Activated naive CD8-positive, alpha-beta T cell (primary cell): ENCODE measurements at regions not wholly inside any gene's neighbourhood (a gene's known extent, or its start where the extent isn't known, plus 50 kb on each side); places are given as distances from the start of the nearest gene placed in this dataset.

ENCODE experiments used
- H3K27ac Mint-ChIP-seq: one replicate; pipeline ENCODE4 v1.8.0; 2021; ENCODE audit warnings: mixed read lengths
- H3K27me3 Mint-ChIP-seq: one replicate; pipeline ENCODE4 v1.8.0; 2021; ENCODE audit warnings: mixed read lengths
- H3K36me3 Mint-ChIP-seq: one replicate; pipeline ENCODE4 v1.8.0; 2021; ENCODE audit warnings: mixed read lengths
- H3K4me1 Mint-ChIP-seq: one replicate; pipeline ENCODE4 v1.8.0; 2021; ENCODE audit warnings: low read depth, mixed read lengths
- H3K4me3 Mint-ChIP-seq: one replicate; pipeline ENCODE4 v1.8.0; 2021; ENCODE audit warnings: mild to moderate bottlenecking, mixed read lengths
- H3K9me3 Mint-ChIP-seq: one replicate; pipeline ENCODE4 v1.8.0; 2021; ENCODE audit warnings: low read depth, mixed read lengths

DNA sequence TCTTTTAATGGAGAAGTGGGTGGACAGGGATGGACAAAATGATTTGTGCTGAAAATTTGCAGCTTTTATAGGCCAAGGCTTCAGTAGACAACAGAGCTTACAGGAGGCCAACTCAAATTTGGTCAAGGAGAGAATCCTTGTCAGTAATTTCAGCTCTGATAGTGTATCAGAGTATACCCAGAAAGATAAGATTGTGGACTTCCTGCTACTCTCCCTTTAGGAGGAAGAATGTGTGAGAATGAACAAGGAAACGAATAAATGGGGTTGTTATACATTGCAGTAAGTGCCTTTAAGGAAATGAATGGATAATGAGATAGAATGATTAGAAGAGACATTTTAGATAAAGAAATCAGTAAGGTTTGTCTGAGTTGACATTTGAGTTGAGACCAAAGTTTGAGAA lies 519.9 kb downstream of the UTRN start:
- H3K4me3 Mint-ChIP-seq: no peak overlapping the region
- H3K36me3 Mint-ChIP-seq: peaks cover 22% of the 10 kb centered on the region
- H3K27ac Mint-ChIP-seq: no peak overlapping the region
- no peaks in the 10 kb centered on the region for H3K4me1 Mint-ChIP-seq
- H3K27me3 Mint-ChIP-seq: no peaks in the 10 kb centered on the region
- no peaks in the 10 kb centered on the region for H3K9me3 Mint-ChIP-seq

GRCh38 chr6:144806222-144806621 lies 521.1 kb downstream of the UTRN start:
- Mint-ChIP-seq H3K36me3 (peaks cover 22% of the 10 kb centered on the region), H3K27me3 (no peaks in the 10 kb centered on the region), H3K9me3 (no peaks in the 10 kb centered on the region), H3K4me3 (no peak overlapping the region), H3K27ac (no peak overlapping the region), H3K4me1 (no peaks in the 10 kb centered on the region)

- no peak overlapping the region for H3K27ac Mint-ChIP-seq
- H3K27me3 Mint-ChIP-seq: no peaks in the 10 kb centered on the region
- H3K4me1 Mint-ChIP-seq: no peaks in the 10 kb centered on the region
- H3K4me3 Mint-ChIP-seq: no peak overlapping the region
- peaks cover 26% of the 10 kb centered on the region for H3K36me3 Mint-ChIP-seq
- H3K9me3 Mint-ChIP-seq: no peaks in the 10 kb centered on the region
Observed at GRCh38 chr6:144809120-144809519, 524.0 kb downstream of the UTRN start.

GRCh38 chr6:144809969-144810368 lies 524.8 kb downstream of the UTRN start:
- Mint-ChIP-seq H3K36me3 (peaks cover 26% of the 10 kb centered on the region), H3K4me1 (no peaks in the 10 kb centered on the region), H3K9me3 (no peaks in the 10 kb centered on the region), H3K4me3 (no peak overlapping the region), H3K27me3 (no peaks in the 10 kb centered on the region), H3K27ac (no peak overlapping the region)

DNA sequence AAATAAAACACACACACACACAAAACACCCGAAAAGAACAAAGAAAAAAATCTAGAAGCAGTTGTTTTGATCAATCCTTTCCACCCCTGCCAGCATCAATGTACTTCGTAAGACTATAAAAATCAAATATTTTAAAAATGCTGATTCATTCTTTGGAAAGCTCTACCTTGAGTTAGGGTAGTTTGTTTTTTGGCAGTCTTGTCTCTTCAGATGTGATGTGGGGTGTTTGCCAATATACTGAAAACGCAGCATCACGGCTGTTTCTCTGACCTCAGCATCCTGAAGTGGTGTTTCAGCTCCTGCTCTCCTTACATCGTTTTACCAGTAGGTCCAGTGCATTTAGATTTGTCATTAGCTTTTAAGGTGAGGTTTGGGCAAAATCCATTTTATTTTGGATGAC lies 526.0 kb downstream of the UTRN start:
- H3K27me3 Mint-ChIP-seq: no peaks in the 10 kb centered on the region
- H3K36me3 Mint-ChIP-seq: peaks cover 23% of the 10 kb centered on the region
- no peaks in the 10 kb centered on the region for H3K4me1 Mint-ChIP-seq
- H3K27ac Mint-ChIP-seq: no peak overlapping the region
- H3K4me3 Mint-ChIP-seq: no peak overlapping the region
- no peaks in the 10 kb centered on the region for H3K9me3 Mint-ChIP-seq

- H3K36me3 Mint-ChIP-seq: peaks cover 14% of the 10 kb centered on the region
- H3K9me3 Mint-ChIP-seq: no peaks in the 10 kb centered on the region
- H3K4me1 Mint-ChIP-seq: peaks cover 4% of the 10 kb centered on the region
- no peak overlapping the region for H3K27ac Mint-ChIP-seq
- H3K27me3 Mint-ChIP-seq: no peaks in the 10 kb centered on the region
- H3K4me3 Mint-ChIP-seq: no peak overlapping the region
Observed at GRCh38 chr6:144816936-144817335, 531.8 kb downstream of the UTRN start.

DNA sequence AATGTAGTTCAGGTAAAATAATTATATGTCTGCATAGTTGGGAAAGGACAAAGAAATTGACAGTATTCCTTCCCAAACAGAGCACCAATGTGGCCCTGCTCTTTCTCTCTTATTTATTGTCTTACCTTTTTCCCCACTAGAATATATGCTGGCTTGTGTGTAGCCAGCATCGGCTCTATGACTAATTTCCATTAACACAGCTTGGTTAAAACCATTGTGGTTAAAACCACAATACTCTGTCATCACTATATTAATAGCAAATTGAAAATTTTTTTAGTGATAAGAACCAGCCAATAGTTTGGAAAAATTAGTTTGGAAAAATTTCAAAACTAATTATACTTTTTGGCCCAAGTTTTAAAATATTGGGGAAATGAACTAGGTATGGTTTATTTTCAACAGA lies 535.1 kb downstream of the UTRN start:
- H3K36me3 Mint-ChIP-seq: peaks cover 8% of the 10 kb centered on the region
- no peaks in the 10 kb centered on the region for H3K27me3 Mint-ChIP-seq
- H3K4me1 Mint-ChIP-seq: peaks cover 4% of the 10 kb centered on the region
- no peak overlapping the region for H3K4me3 Mint-ChIP-seq
- no peaks in the 10 kb centered on the region for H3K9me3 Mint-ChIP-seq
- H3K27ac Mint-ChIP-seq: no peak overlapping the region

- peaks cover 15% of the 10 kb centered on the region for H3K36me3 Mint-ChIP-seq
- no peaks in the 10 kb centered on the region for H3K27me3 Mint-ChIP-seq
- no peak overlapping the region for H3K27ac Mint-ChIP-seq
Observed at GRCh38 chr6:144823131-144823530, 538.0 kb downstream of the UTRN start.

GRCh38 chr6:144824018-144824417 lies 538.9 kb downstream of the UTRN start:
- no peak overlapping the region for H3K4me3 Mint-ChIP-seq
- peaks cover 16% of the 10 kb centered on the region for H3K36me3 Mint-ChIP-seq
- H3K4me1 Mint-ChIP-seq: peaks cover 4% of the 10 kb centered on the region
- no peaks in the 10 kb centered on the region for H3K27me3 Mint-ChIP-seq
- no peak overlapping the region for H3K27ac Mint-ChIP-seq
- no peaks in the 10 kb centered on the region for H3K9me3 Mint-ChIP-seq

More at GRCh38 chr6:144823131-144823530, 538.0 kb downstream of the UTRN start:
- Mint-ChIP-seq H3K9me3 (no peaks in the 10 kb centered on the region), H3K4me1 (peaks cover 4% of the 10 kb centered on the region), H3K4me3 (no peak overlapping the region)

DNA sequence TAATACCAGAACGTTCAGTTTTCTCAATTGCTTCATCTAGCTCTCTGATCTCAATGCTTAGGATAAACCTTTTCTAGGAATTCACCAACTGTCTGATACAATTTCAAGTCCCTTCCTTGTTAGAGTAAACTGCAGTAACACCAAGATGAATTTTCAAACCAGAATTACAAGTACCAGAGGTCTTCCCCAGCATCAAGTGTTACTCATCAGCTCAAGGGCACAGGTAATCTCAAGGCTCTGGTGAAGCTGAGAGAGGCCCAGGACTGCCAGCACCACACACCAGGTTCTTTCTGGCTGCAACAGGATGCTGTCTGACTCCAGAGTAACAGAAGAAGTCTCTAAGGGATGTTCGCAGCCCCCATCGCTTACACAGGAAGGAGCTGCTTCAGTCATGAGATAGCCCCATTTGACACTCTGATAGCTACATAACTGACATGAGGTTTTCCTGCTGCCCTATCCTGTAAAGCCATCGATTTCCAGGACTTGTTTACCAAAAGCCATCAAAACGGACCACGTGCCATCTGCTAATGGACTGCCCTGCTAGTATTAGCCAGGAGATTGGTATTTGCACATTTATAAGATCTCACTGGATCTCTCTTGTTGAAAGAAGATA lies 549.4 kb downstream of the UTRN start:
- Mint-ChIP-seq H3K9me3 (no peaks in the 10 kb centered on the region), H3K27ac (no peak overlapping the region), H3K4me1 (no peaks in the 10 kb centered on the region), H3K4me3 (no peak overlapping the region), H3K36me3 (peaks cover 4% of the 10 kb centered on the region), H3K27me3 (no peaks in the 10 kb centered on the region)

- Mint-ChIP-seq H3K27ac (peak overlapping the region; percentile 5), H3K36me3 (peaks cover 4% of the 10 kb centered on the region), H3K4me1 (no peaks in the 10 kb centered on the region), H3K27me3 (no peaks in the 10 kb centered on the region), H3K9me3 (no peaks in the 10 kb centered on the region), H3K4me3 (no peak overlapping the region)
Observed at GRCh38 chr6:144835322-144835973, 550.3 kb downstream of the UTRN start.

DNA sequence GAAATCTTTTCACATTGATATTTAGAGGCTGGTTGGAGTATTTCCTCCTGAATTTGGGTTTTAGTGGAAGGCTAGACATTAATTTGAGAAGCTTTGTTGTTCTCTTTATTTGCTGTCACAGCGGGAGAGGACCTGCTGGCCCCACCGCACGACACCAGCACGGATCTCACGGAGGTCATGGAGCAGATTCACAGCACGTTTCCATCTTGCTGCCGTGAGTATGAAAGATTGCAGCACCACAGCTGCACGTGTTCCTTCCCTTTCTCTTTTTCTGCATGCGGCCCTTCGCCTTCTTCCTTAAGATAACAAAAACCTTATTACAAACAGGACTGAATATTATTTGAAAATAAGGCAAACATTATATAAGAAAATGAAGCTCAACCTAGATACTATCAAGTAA lies 555.5 kb downstream of the UTRN start:
- Mint-ChIP-seq H3K4me1 (no peaks in the 10 kb centered on the region), H3K27ac (no peak overlapping the region), H3K4me3 (no peak overlapping the region), H3K27me3 (no peaks in the 10 kb centered on the region), H3K36me3 (peaks cover 2% of the 10 kb centered on the region), H3K9me3 (no peaks in the 10 kb centered on the region)

- H3K4me3 Mint-ChIP-seq: no peak overlapping the region
- no peaks in the 10 kb centered on the region for H3K4me1 Mint-ChIP-seq
- no peaks in the 10 kb centered on the region for H3K27me3 Mint-ChIP-seq
- peaks cover 10% of the 10 kb centered on the region for H3K36me3 Mint-ChIP-seq
- no peak overlapping the region for H3K27ac Mint-ChIP-seq
- H3K9me3 Mint-ChIP-seq: no peaks in the 10 kb centered on the region
Observed at GRCh38 chr6:144843701-144844100, 558.6 kb downstream of the UTRN start.

- H3K27ac Mint-ChIP-seq: no peak overlapping the region
- peaks cover 10% of the 10 kb centered on the region for H3K36me3 Mint-ChIP-seq
- no peak overlapping the region for H3K4me3 Mint-ChIP-seq
Observed at GRCh38 chr6:144844596-144844995, 559.5 kb downstream of the UTRN start.

GRCh38 chr6:144845186-144845585 lies 560.1 kb downstream of the UTRN start:
- no peaks in the 10 kb centered on the region for H3K4me1 Mint-ChIP-seq
- no peaks in the 10 kb centered on the region for H3K27me3 Mint-ChIP-seq
- no peaks in the 10 kb centered on the region for H3K9me3 Mint-ChIP-seq
- H3K27ac Mint-ChIP-seq: no peak overlapping the region
- no peak overlapping the region for H3K4me3 Mint-ChIP-seq
- peaks cover 10% of the 10 kb centered on the region for H3K36me3 Mint-ChIP-seq

More at GRCh38 chr6:144844596-144844995, 559.5 kb downstream of the UTRN start:
- Mint-ChIP-seq H3K4me1 (no peaks in the 10 kb centered on the region), H3K27me3 (no peaks in the 10 kb centered on the region), H3K9me3 (no peaks in the 10 kb centered on the region)

DNA sequence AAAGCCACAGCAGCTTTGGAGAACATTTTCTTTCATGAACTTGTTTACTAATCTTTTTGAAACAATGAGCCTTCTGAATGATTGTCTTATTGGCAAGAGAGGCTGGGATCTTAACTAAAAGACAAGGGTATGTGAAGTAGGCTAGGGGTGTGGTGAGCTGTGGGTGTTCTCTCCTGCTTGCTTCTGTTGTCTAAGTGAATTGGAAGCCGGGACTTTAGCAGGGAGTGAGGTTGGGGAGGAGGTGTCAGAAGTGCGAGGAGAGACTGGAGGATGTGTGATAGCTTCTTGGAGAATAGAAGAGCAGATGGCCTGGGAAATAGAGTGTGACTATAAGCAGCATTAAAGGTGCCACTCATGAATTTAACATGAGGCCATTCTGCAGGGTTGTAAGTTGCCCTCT lies 562.8 kb downstream of the UTRN start:
- Mint-ChIP-seq H3K36me3 (peaks cover 10% of the 10 kb centered on the region), H3K4me3 (no peak overlapping the region), H3K9me3 (no peaks in the 10 kb centered on the region), H3K27me3 (no peaks in the 10 kb centered on the region), H3K4me1 (no peaks in the 10 kb centered on the region), H3K27ac (peak overlapping the region; percentile 22)
